ENCODE measurements at regions not wholly inside any gene's neighbourhood (a gene's known extent, or its start where the extent isn't known, plus 50 kb on each side); places are given as distances from the start of the nearest gene placed in this dataset.

GRCh38 chr7:27387864-27388263, 145.3 kb downstream of the EVX1 start:
- no peaks in the 10 kb centered on the region for H3K4me1 Mint-ChIP-seq
- no peak overlapping the region for H3K4me3 Mint-ChIP-seq
- H3K27ac Mint-ChIP-seq: no peak overlapping the region
- H3K9me3 Mint-ChIP-seq: no peaks in the 10 kb centered on the region
- H3K27me3 Mint-ChIP-seq: peaks cover 38% of the 10 kb centered on the region
- H3K36me3 Mint-ChIP-seq: no peaks in the 10 kb centered on the region
- no peak for ATAC-seq

GRCh38 chr7:27388561-27388960, 146.0 kb downstream of the EVX1 start:
- Mint-ChIP-seq H3K4me3 (no peak overlapping the region), H3K9me3 (peaks cover 2% of the 10 kb centered on the region), H3K4me1 (no peaks in the 10 kb centered on the region), H3K27ac (no peak overlapping the region), H3K36me3 (no peaks in the 10 kb centered on the region), H3K27me3 (peaks cover 39% of the 10 kb centered on the region)
- ATAC-seq: no peak

- H3K4me3 Mint-ChIP-seq: no peak overlapping the region
- H3K4me1 Mint-ChIP-seq: no peaks in the 10 kb centered on the region
- no peak for ATAC-seq
- peaks cover 48% of the 10 kb centered on the region for H3K27me3 Mint-ChIP-seq
- H3K36me3 Mint-ChIP-seq: no peaks in the 10 kb centered on the region
- H3K9me3 Mint-ChIP-seq: peaks cover 3% of the 10 kb centered on the region
- no peak overlapping the region for H3K27ac Mint-ChIP-seq
Measured at GRCh38 chr7:27389496-27389895, 146.9 kb downstream of the EVX1 start.

DNA sequence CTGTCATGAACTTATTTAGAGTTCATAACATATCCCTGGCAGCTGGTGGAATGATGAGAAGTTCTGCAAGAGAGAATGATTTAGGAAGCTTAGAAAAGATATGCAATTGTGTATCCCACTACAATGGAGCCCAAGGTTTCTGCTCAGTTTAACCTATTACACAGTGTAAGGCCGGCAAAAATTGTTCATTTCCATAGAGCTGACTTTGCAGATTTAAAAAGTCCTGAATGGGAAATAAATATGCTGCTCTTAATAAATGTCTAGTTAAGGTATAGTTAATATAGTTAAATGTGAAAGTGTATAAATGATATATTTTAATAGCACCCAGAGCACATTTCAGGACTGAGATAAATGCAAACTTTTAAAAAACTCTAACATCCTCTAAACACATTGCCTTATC, 149.9 kb downstream of the EVX1 start:
- peaks cover 3% of the 10 kb centered on the region for H3K9me3 Mint-ChIP-seq
- peaks cover 48% of the 10 kb centered on the region for H3K27me3 Mint-ChIP-seq

GRCh38 chr7:27394871-27395270, 152.3 kb downstream of the EVX1 start:
- Mint-ChIP-seq H3K27ac (no peak overlapping the region), H3K36me3 (no peaks in the 10 kb centered on the region), H3K9me3 (peaks cover 3% of the 10 kb centered on the region), H3K4me1 (no peaks in the 10 kb centered on the region), H3K4me3 (no peak overlapping the region), H3K27me3 (peaks cover 25% of the 10 kb centered on the region)
- ATAC-seq: no peak

More for the DNA sequence above, 149.9 kb downstream of the EVX1 start:
- H3K4me1 Mint-ChIP-seq: no peaks in the 10 kb centered on the region
- no peaks in the 10 kb centered on the region for H3K36me3 Mint-ChIP-seq
- no peak overlapping the region for H3K27ac Mint-ChIP-seq
- ATAC-seq: no peak
- H3K4me3 Mint-ChIP-seq: no peak overlapping the region

GRCh38 chr7:27395626-27396025, 153.0 kb downstream of the EVX1 start:
- Mint-ChIP-seq H3K4me3 (no peak overlapping the region), H3K27me3 (peaks cover 22% of the 10 kb centered on the region), H3K9me3 (peaks cover 3% of the 10 kb centered on the region), H3K36me3 (no peaks in the 10 kb centered on the region), H3K27ac (no peak overlapping the region), H3K4me1 (peaks cover 6% of the 10 kb centered on the region)
- no peak for ATAC-seq

- Mint-ChIP-seq H3K27me3 (peaks cover 21% of the 10 kb centered on the region), H3K36me3 (no peaks in the 10 kb centered on the region), H3K4me3 (no peak overlapping the region), H3K4me1 (peaks cover 7% of the 10 kb centered on the region), H3K9me3 (peaks cover 9% of the 10 kb centered on the region), H3K27ac (no peak overlapping the region)
- no peak for ATAC-seq
Measured at GRCh38 chr7:27397503-27397902, 154.9 kb downstream of the EVX1 start.

- Mint-ChIP-seq H3K36me3 (no peaks in the 10 kb centered on the region), H3K27me3 (peaks cover 17% of the 10 kb centered on the region), H3K9me3 (peaks cover 6% of the 10 kb centered on the region)
Measured at GRCh38 chr7:27398851-27399250, 156.2 kb downstream of the EVX1 start.

GRCh38 chr7:27399791-27400567, 157.4 kb downstream of the EVX1 start:
- Mint-ChIP-seq H3K27me3 (peaks cover 10% of the 10 kb centered on the region), H3K4me1 (peaks cover 7% of the 10 kb centered on the region), H3K4me3 (no peak overlapping the region), H3K27ac (no peak overlapping the region), H3K36me3 (no peaks in the 10 kb centered on the region), H3K9me3 (peaks cover 6% of the 10 kb centered on the region)
- ATAC-seq: no peak

More at GRCh38 chr7:27398851-27399250, 156.2 kb downstream of the EVX1 start:
- ATAC-seq: no peak
- no peak overlapping the region for H3K27ac Mint-ChIP-seq
- peaks cover 7% of the 10 kb centered on the region for H3K4me1 Mint-ChIP-seq
- H3K4me3 Mint-ChIP-seq: no peak overlapping the region

- no peaks in the 10 kb centered on the region for H3K36me3 Mint-ChIP-seq
- no peak overlapping the region for H3K4me3 Mint-ChIP-seq
- H3K4me1 Mint-ChIP-seq: no peaks in the 10 kb centered on the region
- no peak for ATAC-seq
- H3K27me3 Mint-ChIP-seq: peaks cover 31% of the 10 kb centered on the region
- peaks cover 6% of the 10 kb centered on the region for H3K9me3 Mint-ChIP-seq
- no peak overlapping the region for H3K27ac Mint-ChIP-seq
Measured at GRCh38 chr7:27405780-27406179, 163.2 kb downstream of the EVX1 start.

GRCh38 chr7:27409311-27409710, 166.7 kb downstream of the EVX1 start:
- no peak overlapping the region for H3K27ac Mint-ChIP-seq
- no peak for ATAC-seq
- no peak overlapping the region for H3K4me3 Mint-ChIP-seq
- H3K9me3 Mint-ChIP-seq: no peaks in the 10 kb centered on the region
- H3K36me3 Mint-ChIP-seq: no peaks in the 10 kb centered on the region
- H3K27me3 Mint-ChIP-seq: peaks cover 42% of the 10 kb centered on the region
- no peaks in the 10 kb centered on the region for H3K4me1 Mint-ChIP-seq

GRCh38 chr7:27409776-27410175, 167.2 kb downstream of the EVX1 start:
- peaks cover 42% of the 10 kb centered on the region for H3K27me3 Mint-ChIP-seq
- no peaks in the 10 kb centered on the region for H3K36me3 Mint-ChIP-seq
- H3K27ac Mint-ChIP-seq: no peak overlapping the region
- no peaks in the 10 kb centered on the region for H3K9me3 Mint-ChIP-seq
- ATAC-seq: no peak
- no peak overlapping the region for H3K4me3 Mint-ChIP-seq
- no peaks in the 10 kb centered on the region for H3K4me1 Mint-ChIP-seq

- no peak overlapping the region for H3K4me3 Mint-ChIP-seq
Measured at GRCh38 chr7:27410812-27411544, 168.4 kb downstream of the EVX1 start.

DNA sequence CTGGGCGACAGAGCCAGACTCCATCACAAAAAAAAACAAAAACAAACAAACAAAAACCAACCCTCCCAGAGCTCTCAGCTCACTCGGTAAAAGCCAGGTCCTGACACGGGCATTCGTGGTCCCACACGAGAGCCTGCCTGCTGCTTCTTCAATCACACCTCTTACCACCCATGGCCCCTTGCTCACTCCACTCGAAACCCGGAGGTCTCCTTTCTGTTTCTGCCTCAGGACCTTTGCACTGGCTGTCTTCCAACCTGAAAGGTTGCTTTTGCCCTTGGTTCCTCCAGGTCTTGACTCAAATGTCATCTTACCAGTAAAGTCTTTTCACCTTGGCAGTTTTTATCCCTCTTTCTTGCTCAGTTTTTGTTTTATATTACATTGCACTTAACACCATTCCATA, 169.6 kb downstream of the EVX1 start:
- Mint-ChIP-seq H3K4me3 (no peak overlapping the region), H3K27me3 (peaks cover 23% of the 10 kb centered on the region), H3K27ac (no peak overlapping the region), H3K9me3 (no peaks in the 10 kb centered on the region), H3K4me1 (no peaks in the 10 kb centered on the region), H3K36me3 (no peaks in the 10 kb centered on the region)
- ATAC-seq: no peak

More at GRCh38 chr7:27410812-27411544, 168.4 kb downstream of the EVX1 start:
- ATAC-seq: no peak
- Mint-ChIP-seq H3K4me1 (no peaks in the 10 kb centered on the region), H3K27me3 (peaks cover 33% of the 10 kb centered on the region), H3K36me3 (no peaks in the 10 kb centered on the region), H3K27ac (no peak overlapping the region), H3K9me3 (no peaks in the 10 kb centered on the region)

GRCh38 chr7:27418541-27418940, 175.9 kb downstream of the EVX1 start:
- ATAC-seq: no peak
- Mint-ChIP-seq H3K9me3 (no peaks in the 10 kb centered on the region), H3K4me1 (no peaks in the 10 kb centered on the region), H3K4me3 (no peak overlapping the region), H3K27ac (no peak overlapping the region), H3K36me3 (no peaks in the 10 kb centered on the region), H3K27me3 (peaks cover 6% of the 10 kb centered on the region)

Data from stimulated activated memory B cell treated with anti-CD40 and anti-IgM and Interleukin-4, amounts not matched to agents 10 μg/mL and 1 μg/mL and 100 μg/mL, for 72 hours (primary cell).